Panc1 (cell line): ENCODE measurements at regions not wholly inside any gene's neighbourhood (a gene's known extent, or its start where the extent isn't known, plus 50 kb on each side); places are given as distances from the start of the nearest gene placed in this dataset.

Experiments
- CTCF ChIP-seq: fragments of 450-650 bp; IDR thresholded peaks from 2 replicates; pipeline ENCODE4 v1.5.1; 2017; ENCODE audit warnings: mild to moderate bottlenecking
- REST ChIP-seq, 2 experiments: IDR thresholded peaks; 2 replicates each; pipeline ENCODE4 v1.6.1; 2011 to 2012; ENCODE audit warnings: low read depth in 2 of 2, control low read depth in 1 of 2, low read length in 1 of 2, mild to moderate bottlenecking in 1 of 2, moderate library complexity in 1 of 2; ENCODE audit not compliant: insufficient read depth in 1 of 2

GRCh38 chr6:74785236-74785635 lies 420.6 kb downstream of the COL12A1 start:
- TF ChIP-seq CTCF (no peak), REST (IDR thresholded peaks at IDR 0.05; ENCODE audit: insufficient read depth in 1 of 2, low read depth in 2 of 2, low read length in 1 of 2) (no peak)
